GM12878 (cell line): ENCODE measurements at regions not wholly inside any gene's neighbourhood (a gene's known extent, or its start where the extent isn't known, plus 50 kb on each side); places are given as distances from the start of the nearest gene placed in this dataset.

Experiments
- ATAC-seq: fragments of 200-7000 bp; cut with Tn5 transposase; 3 replicates; pipeline ENCODE4 v1.9.1; 2020; ENCODE audit warnings: mild to moderate bottlenecking, moderate library complexity
- BruUV-seq: library from RNA; stranded (reverse); fragments of 400-500 nt; replicated peaks from 2 replicates; lab custom pipeline; 2021; lab: Mats Ljungman, UMichigan
- CTCF ChIA-PET: fragments of 300-600 bp; sonication (Branson Sonifier 250); formaldehyde crosslinking; extraction: SDS; loops from one replicate; lab custom pipeline; 2021; ENCODE audit warnings: inconsistent platforms; lab: Yijun Ruan, JAX
- POLR2A ChIA-PET: fragments of 350-600 bp; formaldehyde crosslinking; extraction: SDS; loops from one replicate; lab custom pipeline; 2021; ENCODE audit warnings: inconsistent platforms; lab: Charles Lee
- RAD21 ChIA-PET: fragments of 300-600 bp; sonication (Branson Sonifier 250); formaldehyde crosslinking; loops from one replicate; lab custom pipeline; 2023; ENCODE audit warnings: antibody characterized with exemption; ENCODE audit not compliant: unreplicated experiment; lab: Charles Lee
- SMC1A ChIA-PET: fragments of 300-600 bp; sonication (Branson Sonifier 250); formaldehyde crosslinking; loops from one replicate; lab custom pipeline; 2023; ENCODE audit not compliant: unreplicated experiment, uncharacterized antibody; lab: Charles Lee
- DNase-seq: peaks from one replicate; pipeline ENCODE4 v3.0.0-alpha.2; 2011; ENCODE audit warnings: low read depth, low spot score
- FAIRE-seq: peaks from 3 replicates; lab custom pipeline; 2011; peaks lifted over from hg19 to GRCh38; lab: Jason Lieb, UNC
- H2AFZ ChIP-seq: 2 replicates; pipeline ENCODE4 v1.6.0; 2011; ENCODE audit warnings: low read depth, low read length, control low read depth; ENCODE audit not compliant: control insufficient read depth
- H3K27ac ChIP-seq: 2 replicates; pipeline ENCODE4 v1.5.1; 2011; ENCODE audit warnings: control low read depth; ENCODE audit not compliant: control insufficient read depth, insufficient read depth
- H3K27me3 ChIP-seq, 2 experiments: replicated peaks in 1 of 2; 2 replicates each; pipeline versions ENCODE4 v1.6.0 to v1.6.1; 2011; ENCODE audit warnings: low read length in 1 of 2; ENCODE audit not compliant: control insufficient read depth in 2 of 2, insufficient read depth in 2 of 2
- H3K36me3 ChIP-seq, 2 experiments: 2 replicates each; pipeline ENCODE4 v1.5.1; 2011; ENCODE audit warnings: low read length in 1 of 2; ENCODE audit not compliant: control insufficient read depth in 2 of 2, insufficient read depth in 2 of 2
- H3K4me1 ChIP-seq: 2 replicates; pipeline ENCODE4 v1.6.1; 2011; ENCODE audit warnings: mild to moderate bottlenecking, low read length, moderate library complexity, mixed read lengths; ENCODE audit not compliant: control insufficient read depth, insufficient read depth
- H3K4me2 ChIP-seq: 2 replicates; pipeline ENCODE4 v1.6.0; 2011; ENCODE audit warnings: control low read depth; ENCODE audit not compliant: control insufficient read depth, insufficient read depth
- H3K4me3 ChIP-seq: fragments of 200-600 bp; sonication (generic); 2 replicates; pipeline ENCODE4 v1.5.1; 2016
- H3K79me2 ChIP-seq: 2 replicates; pipeline ENCODE4 v1.6.0; 2011; ENCODE audit warnings: low read length; ENCODE audit not compliant: control insufficient read depth, insufficient read depth
- H3K9ac ChIP-seq: 2 replicates; pipeline ENCODE4 v1.8.0; 2011; ENCODE audit warnings: low read length, control low read depth, mixed read lengths; ENCODE audit not compliant: control insufficient read depth, insufficient read depth
- H3K9me3 ChIP-seq: replicated peaks from 3 replicates; pipeline ENCODE4 v1.5.1; 2011; ENCODE audit warnings: mild to moderate bottlenecking, low read length; ENCODE audit not compliant: control insufficient read depth, insufficient read depth
- H4K20me1 ChIP-seq: 2 replicates; pipeline ENCODE4 v1.6.0; 2011; ENCODE audit not compliant: control insufficient read depth, insufficient read depth
- HDGF ChIP-seq: fragments of 450-650 bp; IDR thresholded peaks from 2 replicates; pipeline ENCODE4 v1.6.1; 2016; ENCODE audit warnings: antibody characterized with exemption
- MYC ChIP-seq: IDR thresholded peaks from 2 replicates; pipeline ENCODE4 v1.6.1; 2011; ENCODE audit warnings: mild to moderate bottlenecking, low read length, moderate library complexity, inconsistent platforms; ENCODE audit not compliant: insufficient read depth, insufficient replicate concordance, insufficient read length, severe bottlenecking
- POLR2AphosphoS2 ChIP-seq: IDR thresholded peaks from 2 replicates; pipeline ENCODE4 v1.6.1; 2011; ENCODE audit warnings: low read depth, mild to moderate bottlenecking, low read length, improper control_type of control experiment, moderate library complexity
- SRF ChIP-seq, 2 experiments: IDR thresholded peaks; 2 replicates each; pipeline ENCODE4 v1.6.1; 2011; ENCODE audit warnings: low read depth in 2 of 2, low read length in 2 of 2, mild to moderate bottlenecking in 1 of 2, moderate library complexity in 1 of 2
- ZNF207 ChIP-seq: fragments of 450-650 bp; IDR thresholded peaks from 2 replicates; pipeline ENCODE4 v1.6.1; 2014; ENCODE audit warnings: antibody characterized with exemption, mild to moderate bottlenecking, borderline replicate concordance
- WGBS: methylation state at CpG from one replicate; pipeline ENCODE4 v1.1.6; 2016; ENCODE audit warnings: low lambda C conversion rate; ENCODE audit not compliant: insufficient replicate concordance, insufficient coverage; ENCODE audit errors: missing lambda C conversion rate; 5-methylcytosine and 5-hydroxymethylcytosine counted together
- in situ Hi-C: fragments of 300-500 bp; cut with MboI; formaldehyde crosslinking; loops from 9 replicates; pipeline ENCODE4 v1.14.3; 2018; ENCODE audit warnings: mixed read lengths
- intact Hi-C: fragments of 100-400 bp; cut with micrococcal nuclease; formaldehyde crosslinking; loops from one replicate; pipeline ENCODE4 v1.14.2; 2022; ENCODE audit not compliant: unreplicated experiment
- TF ChIP-seq, protein P1 (sequence below): fragments of 450-650 bp; formaldehyde crosslinking; IDR thresholded peaks from 2 replicates; pipeline ENCODE4 v1.5.0; 2022; ENCODE audit warnings: mild to moderate bottlenecking, missing genetic modification characterization
- TF ChIP-seq, protein P2 (sequence below): fragments of 450-650 bp; IDR thresholded peaks from 2 replicates; pipeline ENCODE4 v1.6.1; 2016; ENCODE audit warnings: mild to moderate bottlenecking, moderate library complexity, borderline replicate concordance
- TF ChIP-seq, protein P3 (sequence below): fragments of 450-650 bp; formaldehyde crosslinking; IDR thresholded peaks from 2 replicates; pipeline ENCODE4 v1.4.0; 2022; ENCODE audit warnings: mild to moderate bottlenecking, moderate library complexity
- TF ChIP-seq, protein P4 (sequence below): IDR thresholded peaks from 2 replicates; pipeline ENCODE4 v1.6.1; 2011; ENCODE audit warnings: mild to moderate bottlenecking, low read depth, low read length, moderate library complexity; ENCODE audit not compliant: insufficient replicate concordance

DNA sequence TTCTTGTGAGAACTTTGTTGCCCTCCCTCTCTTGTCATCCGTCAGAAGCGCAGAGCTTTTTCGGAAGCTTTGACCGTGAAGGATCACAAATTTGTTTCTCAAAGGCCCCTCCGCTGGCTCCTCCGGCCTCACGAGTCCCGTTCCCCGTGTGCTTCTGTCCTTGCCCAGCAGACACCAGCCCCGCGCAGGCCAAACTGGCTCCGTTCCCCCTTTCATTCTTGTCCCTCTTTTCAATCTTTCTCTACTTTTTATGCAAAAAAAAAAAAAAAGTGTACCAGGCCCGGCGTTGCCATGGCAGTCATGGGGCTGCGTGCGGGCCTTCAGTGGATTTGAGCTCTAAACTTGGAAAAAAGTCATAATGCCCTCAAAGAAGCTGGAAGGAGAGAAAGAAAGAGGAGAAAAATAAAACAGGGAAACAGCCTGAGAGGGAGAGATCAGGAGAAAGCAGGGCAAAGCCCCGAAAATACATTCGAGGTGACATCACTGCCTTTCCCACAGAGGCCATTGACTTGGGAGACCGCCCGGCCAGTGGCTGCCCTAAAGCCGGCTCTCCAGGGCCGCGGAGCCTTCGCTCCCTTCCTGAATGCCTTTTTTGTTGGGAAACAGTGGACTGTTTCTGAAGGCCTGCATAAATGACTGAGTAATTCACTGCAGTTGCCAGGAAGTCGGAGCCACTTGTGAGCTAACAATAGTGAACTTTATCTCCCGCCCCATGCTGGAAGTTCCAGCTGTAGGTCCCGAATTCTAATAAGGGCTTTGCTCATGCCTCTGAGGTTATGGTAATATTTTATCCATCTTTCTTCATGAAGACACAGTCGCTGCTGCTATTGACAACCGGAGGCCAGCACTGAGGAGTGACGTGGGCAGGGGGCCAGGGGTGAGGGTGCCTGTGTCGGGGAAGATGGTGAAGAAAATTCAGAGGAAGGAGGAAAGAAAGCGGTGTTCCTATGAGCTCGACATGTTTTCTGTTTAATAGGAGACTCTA, 670.9 kb downstream of the QKI start:
- ATAC-seq, result no peak
- ChIA-PET SMC1A (no interaction called here), CTCF (no interaction called here), POLR2A (no interaction called here), RAD21 (no interaction called here)
- Histone ChIP-seq H3K9ac (no peak overlapping the region), H3K4me2 (no peak overlapping the region), H3K4me3 (no peak overlapping the region), H3K9me3 (no peaks in the 10 kb centered on the region; the same call in 2 of the 3 replicates), H3K27me3 (no peaks in the 10 kb centered on the region), H3K79me2 (no peaks in the 10 kb centered on the region), H4K20me1 (no peaks in the 10 kb centered on the region), H2AFZ (no peak overlapping the region), H3K27ac (no peak overlapping the region), H3K36me3 (no peaks in the 10 kb centered on the region), H3K4me1 (no peaks in the 10 kb centered on the region; the same call in 1 of the 2 replicates)
- WGBS, result 70% methylated on average over 28 of the region's 33 CpGs
- no TSS peak for BruUV-seq
- no peak for FAIRE-seq
- in situ Hi-C loops, result no loop called here
- intact Hi-C loops, result no loop called here
- DNase-seq, result no peak
- TF ChIP-seq, protein P1, sequence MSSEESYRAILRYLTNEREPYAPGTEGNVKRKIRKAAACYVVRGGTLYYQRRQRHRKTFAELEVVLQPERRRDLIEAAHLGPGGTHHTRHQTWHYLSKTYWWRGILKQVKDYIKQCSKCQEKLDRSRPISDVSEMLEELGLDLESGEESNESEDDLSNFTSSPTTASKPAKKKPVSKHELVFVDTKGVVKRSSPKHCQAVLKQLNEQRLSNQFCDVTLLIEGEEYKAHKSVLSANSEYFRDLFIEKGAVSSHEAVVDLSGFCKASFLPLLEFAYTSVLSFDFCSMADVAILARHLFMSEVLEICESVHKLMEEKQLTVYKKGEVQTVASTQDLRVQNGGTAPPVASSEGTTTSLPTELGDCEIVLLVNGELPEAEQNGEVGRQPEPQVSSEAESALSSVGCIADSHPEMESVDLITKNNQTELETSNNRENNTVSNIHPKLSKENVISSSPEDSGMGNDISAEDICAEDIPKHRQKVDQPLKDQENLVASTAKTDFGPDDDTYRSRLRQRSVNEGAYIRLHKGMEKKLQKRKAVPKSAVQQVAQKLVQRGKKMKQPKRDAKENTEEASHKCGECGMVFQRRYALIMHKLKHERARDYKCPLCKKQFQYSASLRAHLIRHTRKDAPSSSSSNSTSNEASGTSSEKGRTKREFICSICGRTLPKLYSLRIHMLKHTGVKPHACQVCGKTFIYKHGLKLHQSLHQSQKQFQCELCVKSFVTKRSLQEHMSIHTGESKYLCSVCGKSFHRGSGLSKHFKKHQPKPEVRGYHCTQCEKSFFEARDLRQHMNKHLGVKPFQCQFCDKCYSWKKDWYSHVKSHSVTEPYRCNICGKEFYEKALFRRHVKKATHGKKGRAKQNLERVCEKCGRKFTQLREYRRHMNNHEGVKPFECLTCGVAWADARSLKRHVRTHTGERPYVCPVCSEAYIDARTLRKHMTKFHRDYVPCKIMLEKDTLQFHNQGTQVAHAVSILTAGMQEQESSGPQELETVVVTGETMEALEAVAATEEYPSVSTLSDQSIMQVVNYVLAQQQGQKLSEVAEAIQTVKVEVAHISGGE (CRISPR knock-in tag), result no peak
- TF ChIP-seq, protein P2, sequence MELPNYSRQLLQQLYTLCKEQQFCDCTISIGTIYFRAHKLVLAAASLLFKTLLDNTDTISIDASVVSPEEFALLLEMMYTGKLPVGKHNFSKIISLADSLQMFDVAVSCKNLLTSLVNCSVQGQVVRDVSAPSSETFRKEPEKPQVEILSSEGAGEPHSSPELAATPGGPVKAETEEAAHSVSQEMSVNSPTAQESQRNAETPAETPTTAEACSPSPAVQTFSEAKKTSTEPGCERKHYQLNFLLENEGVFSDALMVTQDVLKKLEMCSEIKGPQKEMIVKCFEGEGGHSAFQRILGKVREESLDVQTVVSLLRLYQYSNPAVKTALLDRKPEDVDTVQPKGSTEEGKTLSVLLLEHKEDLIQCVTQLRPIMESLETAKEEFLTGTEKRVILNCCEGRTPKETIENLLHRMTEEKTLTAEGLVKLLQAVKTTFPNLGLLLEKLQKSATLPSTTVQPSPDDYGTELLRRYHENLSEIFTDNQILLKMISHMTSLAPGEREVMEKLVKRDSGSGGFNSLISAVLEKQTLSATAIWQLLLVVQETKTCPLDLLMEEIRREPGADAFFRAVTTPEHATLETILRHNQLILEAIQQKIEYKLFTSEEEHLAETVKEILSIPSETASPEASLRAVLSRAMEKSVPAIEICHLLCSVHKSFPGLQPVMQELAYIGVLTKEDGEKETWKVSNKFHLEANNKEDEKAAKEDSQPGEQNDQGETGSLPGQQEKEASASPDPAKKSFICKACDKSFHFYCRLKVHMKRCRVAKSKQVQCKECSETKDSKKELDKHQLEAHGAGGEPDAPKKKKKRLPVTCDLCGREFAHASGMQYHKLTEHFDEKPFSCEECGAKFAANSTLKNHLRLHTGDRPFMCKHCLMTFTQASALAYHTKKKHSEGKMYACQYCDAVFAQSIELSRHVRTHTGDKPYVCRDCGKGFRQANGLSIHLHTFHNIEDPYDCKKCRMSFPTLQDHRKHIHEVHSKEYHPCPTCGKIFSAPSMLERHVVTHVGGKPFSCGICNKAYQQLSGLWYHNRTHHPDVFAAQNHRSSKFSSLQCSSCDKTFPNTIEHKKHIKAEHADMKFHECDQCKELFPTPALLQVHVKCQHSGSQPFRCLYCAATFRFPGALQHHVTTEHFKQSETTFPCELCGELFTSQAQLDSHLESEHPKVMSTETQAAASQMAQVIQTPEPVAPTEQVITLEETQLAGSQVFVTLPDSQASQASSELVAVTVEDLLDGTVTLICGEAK, result no peak
- no peak for TF ChIP-seq SRF (IDR thresholded peaks at IDR 0.05; ENCODE audit: low read depth in 2 of 2, low read length in 2 of 2)
- TF ChIP-seq, protein P3, sequence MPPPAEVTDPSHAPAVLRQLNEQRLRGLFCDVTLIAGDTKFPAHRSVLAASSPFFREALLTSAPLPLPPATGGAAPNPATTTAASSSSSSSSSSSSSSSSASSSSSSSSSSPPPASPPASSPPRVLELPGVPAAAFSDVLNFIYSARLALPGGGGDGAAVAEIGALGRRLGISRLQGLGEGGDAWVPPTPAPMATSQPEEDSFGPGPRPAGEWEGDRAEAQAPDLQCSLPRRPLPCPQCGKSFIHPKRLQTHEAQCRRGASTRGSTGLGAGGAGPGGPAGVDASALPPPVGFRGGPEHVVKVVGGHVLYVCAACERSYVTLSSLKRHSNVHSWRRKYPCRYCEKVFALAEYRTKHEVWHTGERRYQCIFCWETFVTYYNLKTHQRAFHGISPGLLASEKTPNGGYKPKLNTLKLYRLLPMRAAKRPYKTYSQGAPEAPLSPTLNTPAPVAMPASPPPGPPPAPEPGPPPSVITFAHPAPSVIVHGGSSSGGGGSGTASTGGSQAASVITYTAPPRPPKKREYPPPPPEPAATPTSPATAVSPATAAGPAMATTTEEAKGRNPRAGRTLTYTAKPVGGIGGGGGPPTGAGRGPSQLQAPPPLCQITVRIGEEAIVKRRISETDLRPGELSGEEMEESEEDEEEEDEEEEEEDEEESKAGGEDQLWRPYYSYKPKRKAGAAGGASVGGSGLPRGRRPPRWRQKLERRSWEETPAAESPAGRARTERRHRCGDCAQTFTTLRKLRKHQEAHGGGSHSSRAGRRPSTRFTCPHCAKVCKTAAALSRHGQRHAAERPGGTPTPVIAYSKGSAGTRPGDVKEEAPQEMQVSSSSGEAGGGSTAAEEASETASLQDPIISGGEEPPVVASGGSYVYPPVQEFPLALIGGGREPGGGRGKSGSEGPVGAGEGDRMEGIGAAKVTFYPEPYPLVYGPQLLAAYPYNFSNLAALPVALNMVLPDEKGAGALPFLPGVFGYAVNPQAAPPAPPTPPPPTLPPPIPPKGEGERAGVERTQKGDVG, result no peak
- no peak for TF ChIP-seq MYC
- TF ChIP-seq, protein P4, sequence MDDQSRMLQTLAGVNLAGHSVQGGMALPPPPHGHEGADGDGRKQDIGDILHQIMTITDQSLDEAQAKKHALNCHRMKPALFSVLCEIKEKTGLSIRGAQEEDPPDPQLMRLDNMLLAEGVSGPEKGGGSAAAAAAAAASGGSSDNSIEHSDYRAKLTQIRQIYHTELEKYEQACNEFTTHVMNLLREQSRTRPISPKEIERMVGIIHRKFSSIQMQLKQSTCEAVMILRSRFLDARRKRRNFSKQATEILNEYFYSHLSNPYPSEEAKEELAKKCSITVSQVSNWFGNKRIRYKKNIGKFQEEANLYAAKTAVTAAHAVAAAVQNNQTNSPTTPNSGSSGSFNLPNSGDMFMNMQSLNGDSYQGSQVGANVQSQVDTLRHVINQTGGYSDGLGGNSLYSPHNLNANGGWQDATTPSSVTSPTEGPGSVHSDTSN, result no peak
- no peak for TF ChIP-seq POLR2AphosphoS2
- no peak for TF ChIP-seq ZNF207
- no peak for TF ChIP-seq HDGF
